T-helper 1 cell treated with Interleukin-12 subunit alpha and Interleukin-12 subunit beta and Interleukin-4 antibody, amounts not matched to agents 30 ng/mL and 1 ng/mL, for 36 hours (primary cell): ENCODE measurements at regions not wholly inside any gene's neighbourhood (a gene's known extent, or its start where the extent isn't known, plus 50 kb on each side); places are given as distances from the start of the nearest gene placed in this dataset.

Experiments used
- intact Hi-C: fragments of 100-400 bp; cut with micrococcal nuclease; formaldehyde crosslinking; loops from one replicate; pipeline ENCODE4 v1.15.1; 2024

DNA sequence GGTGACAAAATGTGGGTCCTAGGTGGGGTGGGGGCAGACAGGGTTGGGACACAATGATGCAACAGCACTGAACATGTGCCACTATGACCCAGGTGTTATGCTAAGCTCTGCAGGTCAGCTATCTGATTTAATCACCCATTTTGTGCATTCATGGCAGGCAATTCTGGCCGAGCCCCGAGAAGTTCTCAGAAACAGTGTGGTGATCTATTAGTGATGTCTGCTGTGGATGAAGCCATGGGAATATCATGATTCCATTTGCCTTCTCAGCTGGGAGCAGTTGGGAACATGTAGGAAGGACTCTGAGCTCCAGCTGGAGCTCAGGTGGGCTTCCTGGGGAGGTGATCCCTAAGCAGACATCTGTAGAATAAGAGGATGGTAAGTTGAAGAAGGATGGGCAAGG is 194.0 kb upstream of the POU3F1 start:
- intact Hi-C loops = no loop called here

DNA sequence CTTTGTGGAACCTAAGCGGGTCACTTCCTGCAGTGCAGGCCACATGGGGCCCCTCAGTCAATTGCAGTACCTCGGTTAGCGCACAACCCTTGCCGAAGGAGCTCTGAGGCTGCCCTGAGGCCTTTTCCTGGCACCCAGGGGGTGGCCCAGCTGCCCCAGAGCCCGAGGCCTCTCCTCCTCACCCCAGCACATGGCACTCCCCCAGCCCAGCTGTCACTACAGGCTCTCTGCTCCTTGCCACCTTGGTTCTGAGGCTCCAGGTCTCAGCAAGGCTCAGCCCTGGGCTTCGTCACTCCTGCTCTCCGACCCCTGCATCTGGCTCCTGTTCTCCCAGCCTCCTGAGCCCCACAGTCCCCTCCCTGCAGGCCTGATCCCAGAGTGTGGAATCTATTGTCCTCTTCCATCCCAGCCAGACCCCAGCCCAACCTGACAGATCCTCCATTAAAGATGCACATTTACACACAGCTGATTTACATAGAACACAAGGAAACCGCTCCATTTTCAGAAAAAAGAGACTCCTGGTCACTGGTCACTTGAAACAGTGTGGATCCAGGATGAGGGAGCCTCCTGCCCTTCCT is 192.8 kb upstream of the POU3F1 start:
- intact Hi-C loops = no loop called here

DNA sequence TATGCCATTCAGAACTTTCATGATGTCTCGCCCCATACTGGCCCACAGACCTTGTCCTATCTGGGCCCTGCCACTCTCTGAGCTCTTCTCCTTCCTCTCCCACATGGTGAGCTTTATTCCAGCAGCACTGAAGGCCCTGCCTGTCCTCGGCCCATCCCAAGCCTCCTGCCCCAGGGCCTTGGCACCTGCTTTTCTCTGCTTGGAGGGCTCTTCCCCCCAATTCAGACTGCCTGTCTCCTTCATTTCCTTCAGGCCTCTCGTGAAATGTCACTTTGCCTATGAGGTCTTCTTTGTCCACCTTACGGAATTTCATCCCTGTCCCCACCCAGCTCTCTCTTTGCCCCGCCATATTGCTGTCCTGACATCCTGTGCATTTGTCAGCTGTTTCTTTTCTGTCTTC is 191.7 kb upstream of the POU3F1 start:
- intact Hi-C loops = no loop called here

DNA sequence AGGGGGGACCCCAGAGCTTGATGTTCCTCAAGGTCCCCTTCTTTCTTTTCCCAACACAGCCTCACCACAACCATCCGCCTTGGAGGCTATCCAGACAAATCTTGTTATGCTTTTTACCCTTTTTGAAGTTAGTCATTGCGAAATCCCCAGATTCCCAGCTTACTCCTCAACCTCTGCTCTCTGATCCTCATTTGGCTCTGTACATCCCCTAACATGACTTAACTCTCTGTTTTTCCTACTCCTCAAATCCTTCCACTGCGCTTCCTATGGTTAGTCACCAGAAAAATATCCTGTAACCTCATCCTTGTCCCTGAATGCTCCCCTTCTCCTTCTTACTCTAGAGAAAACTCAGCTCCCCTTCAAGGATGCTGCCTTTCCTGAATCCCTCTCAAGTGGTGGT is 189.1 kb upstream of the POU3F1 start:
- intact Hi-C loops = no loop called here

DNA sequence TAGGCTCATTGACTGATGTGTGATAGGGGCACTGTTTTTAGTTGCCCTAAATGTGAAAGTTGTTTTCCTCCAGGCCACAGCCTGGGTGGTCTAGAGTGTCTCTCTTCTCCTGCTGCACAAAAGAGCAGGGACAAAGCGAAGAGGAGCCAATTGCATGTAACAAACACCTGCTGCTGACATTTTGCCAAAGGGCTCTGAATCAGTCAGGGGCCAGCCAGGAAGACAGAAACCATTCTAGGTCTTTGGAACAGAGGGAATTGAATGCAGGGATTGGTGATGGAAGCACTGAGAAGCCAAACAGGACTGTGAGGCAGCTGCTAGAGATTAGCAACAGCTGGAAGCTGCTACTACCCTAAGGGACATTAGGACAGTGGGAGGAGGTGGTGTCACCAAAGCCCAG is 185.3 kb upstream of the POU3F1 start:
- intact Hi-C loops = no loop called here

DNA sequence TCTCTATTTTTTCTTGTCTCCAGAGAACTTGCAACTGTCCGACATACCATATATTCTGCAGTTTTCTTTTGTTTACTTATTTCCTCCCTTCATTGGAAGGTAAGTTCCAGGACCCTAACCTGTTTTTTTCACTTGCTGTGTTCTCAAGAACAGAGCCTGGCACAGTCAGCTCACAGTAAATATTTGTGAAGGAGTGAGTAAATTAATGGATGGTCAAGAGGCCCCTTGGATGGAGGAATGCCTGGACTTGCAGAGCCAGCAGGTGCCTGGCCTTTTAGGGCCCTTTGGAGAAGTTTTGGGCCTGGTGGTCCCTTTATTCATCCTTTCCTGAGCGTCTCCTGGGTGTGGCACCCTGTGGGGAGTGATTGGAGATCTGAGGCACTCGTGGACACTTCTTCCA is 182.1 kb upstream of the POU3F1 start:
- intact Hi-C loops = no loop called here

DNA sequence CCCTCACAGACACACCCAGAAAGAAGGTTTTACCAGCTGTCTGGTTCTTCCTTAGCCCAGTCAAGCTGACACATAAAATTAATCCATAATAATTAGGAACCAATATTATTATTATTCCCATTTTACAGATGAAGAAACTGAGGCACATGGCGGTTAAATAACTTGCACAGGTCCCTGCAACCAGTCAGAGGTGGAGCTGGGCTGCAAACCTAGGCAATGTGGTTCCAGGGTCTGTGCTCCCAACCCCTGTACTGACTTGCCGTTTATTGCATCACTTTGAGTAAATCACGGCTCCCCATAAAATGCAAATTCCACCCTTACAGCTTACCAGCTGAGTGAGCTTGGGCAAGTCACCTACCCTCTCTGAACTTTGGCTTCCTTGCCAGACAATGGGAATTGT is 179.2 kb upstream of the POU3F1 start:
- intact Hi-C loops = no loop called here

DNA sequence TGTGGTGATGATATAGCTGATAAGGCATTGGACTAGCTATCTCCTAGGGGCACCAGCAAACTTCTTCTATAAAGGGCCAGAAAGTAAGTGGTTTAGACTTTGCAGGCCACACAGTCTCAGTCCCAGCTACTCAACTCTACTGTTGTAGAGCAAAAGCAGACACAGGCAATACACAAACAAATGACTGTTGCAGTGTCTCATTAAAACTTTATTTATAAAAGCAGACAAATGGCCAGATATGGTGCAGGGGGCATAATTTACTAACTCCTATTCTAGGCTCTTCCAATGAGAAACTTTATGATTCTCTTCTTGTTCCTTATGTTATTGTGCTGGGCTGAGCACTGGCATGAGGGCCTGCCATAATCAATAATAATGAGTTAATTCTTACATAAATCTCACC is 176.8 kb upstream of the POU3F1 start:
- intact Hi-C loops = no loop called here

DNA sequence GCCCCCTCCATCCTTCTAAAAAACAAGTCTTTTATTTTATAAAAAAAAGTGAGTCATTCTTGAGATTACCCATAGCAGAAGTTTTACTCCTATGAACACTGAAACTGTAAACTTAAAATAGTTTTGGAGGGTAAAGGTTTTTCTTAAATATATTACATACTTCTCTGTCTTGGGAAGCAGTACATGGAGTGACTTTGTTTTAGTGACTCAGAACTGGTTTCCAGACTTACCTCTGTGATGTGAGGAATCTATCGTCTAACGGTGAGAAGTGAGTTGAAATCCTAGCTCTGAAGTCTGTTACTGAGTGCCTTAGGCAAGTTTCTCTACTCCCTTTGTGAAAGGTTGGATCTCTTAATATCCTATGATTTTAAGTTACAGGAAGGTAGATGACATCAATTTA is 176.3 kb upstream of the POU3F1 start:
- intact Hi-C loops = no loop called here

DNA sequence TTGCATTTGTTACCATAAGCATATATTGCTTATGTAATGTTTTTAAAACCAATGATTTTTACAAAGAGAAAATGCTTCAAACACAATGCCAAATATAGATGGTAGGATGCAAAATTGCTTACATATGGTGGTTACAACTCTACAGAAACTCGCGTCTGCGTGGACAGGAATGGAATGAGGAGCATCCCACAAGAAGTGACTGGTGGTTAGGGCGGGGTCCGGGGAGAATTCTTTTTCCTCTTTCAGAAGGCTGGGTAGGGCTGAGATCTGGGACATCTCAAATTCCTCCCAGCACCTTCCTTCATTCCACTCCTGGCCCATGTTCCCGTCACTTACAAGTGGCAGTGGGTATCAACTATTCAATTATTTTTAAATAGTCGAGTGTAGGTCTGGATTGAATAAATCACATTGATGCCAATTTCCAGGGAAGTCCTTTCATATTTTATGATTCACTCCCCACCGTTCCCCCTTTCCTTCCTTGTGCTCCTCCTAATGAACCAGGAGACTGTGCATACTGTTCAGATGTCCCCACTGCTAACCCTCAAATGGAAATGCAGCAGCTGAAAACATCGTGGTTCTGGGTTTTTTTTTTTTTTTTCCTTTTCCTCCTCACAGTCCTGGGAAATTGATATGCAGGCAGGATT is 174.5 kb upstream of the POU3F1 start:
- intact Hi-C loops = no loop called here

DNA sequence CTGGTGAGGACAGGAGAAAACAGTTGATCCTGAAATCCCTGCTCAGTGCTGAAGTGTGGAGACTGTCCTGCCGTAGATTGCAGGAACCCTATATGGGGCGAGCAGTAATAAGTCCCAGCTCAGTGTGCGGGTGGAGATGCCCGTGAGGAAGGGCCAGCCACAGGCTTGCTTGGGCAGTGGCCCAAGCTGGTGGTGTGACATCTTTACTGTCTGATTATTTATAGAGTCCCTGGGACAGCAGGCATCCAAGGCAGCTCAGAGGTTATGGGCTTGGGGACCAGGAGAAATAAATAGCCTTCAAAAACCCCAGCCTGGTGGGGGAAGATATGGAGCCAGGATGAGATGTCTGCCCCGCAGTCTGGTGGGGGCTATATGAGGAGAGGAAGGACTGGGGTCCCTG is 170.7 kb upstream of the POU3F1 start:
- intact Hi-C loops = no loop called here

DNA sequence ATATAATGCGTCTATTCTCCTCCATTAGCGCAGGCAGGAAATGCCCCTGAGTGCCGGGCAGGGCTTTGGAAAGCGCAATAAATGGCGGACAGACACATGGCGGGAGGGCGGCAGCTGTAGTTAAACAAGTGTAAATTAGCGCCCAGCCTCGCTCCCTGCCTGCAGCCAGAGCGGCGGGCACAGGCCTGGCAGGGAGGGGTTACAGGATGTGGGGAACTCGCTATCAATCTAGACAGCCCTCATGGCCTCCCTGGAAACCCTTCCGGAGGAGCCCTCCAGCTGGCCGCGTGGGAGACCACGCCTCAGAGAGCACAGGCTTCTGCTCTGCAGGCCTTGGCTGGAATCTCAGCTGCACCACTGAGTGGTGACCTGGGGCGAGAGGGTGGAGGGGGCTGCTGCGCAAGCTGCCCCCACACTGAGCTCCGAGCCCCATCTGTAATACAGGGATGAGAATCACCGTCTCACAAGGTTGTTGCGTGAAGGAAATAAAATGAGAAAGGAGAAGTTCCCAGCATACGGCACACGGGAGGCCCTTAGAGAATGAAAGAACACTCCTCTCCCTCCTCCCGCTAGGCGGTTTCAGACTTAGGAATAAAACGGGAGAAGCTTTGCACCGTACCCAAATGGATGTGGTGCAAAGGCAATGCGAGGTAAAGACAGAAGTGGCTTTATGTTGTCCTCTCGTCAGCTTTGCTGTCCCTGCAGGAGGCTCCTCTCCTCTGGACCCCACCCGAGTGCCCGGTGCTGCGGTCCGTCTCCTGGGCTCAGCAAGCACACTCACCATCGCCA is 167.2 kb upstream of the POU3F1 start:
- intact Hi-C loops = no loop called here

DNA sequence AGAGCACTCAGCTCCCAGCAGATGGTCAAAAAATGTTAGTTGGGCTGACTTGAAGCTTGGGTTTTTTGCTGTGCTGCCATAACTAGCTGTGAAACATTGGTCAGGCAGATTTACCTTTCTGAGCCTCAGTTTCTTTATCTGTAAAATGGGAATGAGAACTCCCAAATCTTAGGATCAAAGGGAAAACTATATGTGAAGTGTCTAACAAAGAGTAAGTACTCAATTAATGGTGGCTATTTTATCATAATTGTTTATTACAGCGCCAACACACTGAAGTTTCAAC is 164.2 kb upstream of the POU3F1 start:
- intact Hi-C loops = no loop called here

DNA sequence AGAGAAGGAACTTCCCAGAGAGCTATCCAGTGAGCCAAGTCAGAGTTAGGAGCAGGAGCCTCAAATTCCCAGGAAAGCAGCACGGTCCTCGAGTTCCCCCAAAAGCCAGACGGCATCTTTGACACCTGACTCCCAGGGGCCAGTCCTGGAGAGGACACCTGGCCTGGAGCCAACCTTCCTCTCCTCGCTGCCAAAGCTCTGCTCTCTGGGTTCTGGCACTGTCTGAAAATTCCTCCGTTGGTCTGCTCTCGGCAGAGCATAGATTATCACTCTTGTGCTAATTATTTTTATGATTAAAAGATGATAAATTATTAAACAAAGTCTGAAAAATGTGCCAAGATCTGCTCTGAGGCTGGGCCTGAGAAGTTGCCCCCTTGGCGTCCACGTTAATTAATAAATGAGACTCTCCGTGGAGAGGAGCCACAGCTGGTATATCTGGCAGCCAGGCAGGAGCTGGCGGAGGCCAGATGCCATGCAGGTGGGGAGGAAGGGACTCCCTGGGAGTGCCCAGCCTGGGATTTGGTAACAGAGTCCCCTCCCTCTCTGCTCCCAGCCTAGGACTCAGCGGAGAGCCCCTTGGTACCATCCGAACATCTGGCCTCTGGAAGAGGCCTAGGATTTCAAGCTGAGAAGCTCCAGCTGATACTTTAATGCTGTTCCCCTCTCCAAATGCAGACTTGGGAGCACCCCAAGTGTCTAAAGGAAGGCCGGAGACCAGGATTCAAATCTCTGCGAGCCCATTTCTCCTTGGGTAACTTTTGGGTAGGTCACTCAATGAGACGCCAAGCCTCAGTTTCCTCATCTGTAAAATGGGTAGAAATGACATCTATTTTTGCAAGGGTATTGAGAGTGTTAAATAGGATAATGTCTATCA is 163.7 kb upstream of the POU3F1 start:
- intact Hi-C loops = no loop called here

DNA sequence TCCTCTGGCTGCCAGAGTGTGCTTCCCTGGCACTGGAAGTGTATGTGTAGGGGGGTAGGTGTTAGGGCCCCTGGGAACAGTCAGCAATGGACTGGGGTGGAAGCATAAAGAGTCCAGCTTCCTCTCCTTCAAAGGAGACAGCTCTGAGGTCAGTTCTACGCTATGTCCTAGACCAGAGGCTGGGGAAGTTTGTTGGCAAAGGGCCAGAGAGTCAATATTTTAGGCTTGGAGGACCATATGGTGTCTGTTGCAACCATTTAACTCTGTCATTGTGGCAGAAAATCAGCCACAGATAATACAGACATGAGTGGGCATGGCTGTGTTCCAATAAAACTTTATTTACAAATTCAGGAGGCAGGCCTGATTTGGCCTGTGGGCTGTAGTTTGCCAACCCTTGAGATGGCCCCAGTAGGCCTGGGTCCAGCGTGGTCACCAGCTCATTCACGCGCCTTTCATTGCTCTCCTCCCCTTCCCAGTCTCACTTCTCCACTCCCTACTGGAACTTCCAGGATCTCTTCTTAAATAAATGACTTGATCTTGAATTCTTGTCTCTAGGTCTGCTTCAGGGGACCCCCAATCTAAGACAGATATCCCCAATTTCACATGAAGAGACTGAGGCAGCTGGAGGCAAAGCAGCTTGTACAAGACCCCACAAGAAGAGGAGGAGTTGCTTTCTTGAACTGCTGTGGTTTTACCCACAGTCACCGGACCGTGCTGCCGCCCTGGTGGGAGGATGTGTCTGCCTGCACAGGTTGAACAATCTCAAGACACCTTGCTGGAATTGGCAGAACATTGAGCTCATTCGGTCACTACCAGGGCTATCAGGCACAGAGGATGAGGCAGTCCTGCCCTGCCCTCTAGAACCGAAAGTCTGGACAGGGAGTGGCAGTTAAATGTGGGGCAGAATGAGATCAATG is 162.4 kb upstream of the POU3F1 start:
- intact Hi-C loops = no loop called here

DNA sequence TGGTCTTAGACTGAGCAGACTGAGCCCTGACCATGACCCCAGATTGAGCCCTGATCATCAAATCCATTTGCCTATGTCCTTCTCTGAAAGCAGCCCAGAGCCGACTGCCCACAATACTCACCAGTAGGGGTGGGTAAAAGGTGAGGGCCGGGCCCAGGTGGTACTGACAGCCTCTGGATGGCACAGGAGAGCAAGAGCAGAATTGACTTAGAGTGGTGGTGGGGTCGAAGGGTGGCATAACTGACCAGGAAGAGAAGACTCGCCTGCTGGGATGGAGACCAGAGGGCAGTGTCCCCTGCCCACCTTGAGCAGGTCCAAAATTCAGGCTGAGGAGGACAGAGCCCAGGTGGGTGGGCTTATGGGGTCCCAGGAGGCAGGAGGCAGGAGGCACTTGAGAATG is 161.3 kb upstream of the POU3F1 start:
- intact Hi-C loops = no loop called here

DNA sequence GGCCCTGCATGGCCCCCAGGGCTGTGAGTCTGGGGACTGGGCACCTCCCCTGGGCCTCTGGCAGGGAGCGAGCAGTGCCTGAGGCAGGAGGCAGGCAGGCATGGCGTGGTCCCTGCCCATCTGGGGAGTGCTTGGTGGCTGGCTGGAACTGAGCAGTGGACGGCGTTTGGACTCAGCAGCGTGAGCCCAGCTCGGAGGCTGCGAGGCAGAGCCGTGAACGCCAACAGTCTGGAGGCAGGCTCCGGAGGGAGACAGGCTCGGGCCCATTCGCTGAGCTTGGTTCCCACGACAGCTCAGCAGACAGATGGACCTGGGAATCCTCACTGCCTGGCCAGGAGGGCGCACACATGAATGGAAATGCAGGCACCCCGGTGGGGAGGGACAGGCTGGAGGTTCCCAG is 160.7 kb upstream of the POU3F1 start:
- intact Hi-C loops = no loop called here

DNA sequence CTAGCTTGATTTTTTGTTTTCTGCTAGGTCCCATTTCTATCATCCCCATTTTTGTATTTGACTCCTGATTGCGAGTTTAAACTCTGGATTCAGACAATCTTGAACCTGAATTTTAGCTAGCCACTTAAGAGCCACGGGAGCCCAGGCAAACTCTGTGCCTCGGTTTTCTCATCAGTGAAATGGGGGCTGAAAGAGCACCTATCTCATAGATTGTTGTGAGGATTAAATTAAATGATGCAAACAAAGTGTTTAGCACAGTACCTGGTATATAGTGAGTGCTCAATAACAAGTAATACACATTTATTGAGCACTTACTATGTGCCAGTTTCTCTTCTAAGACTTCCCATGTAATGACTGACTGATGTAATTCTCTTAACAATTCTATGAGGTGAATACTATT is 158.1 kb upstream of the POU3F1 start:
- intact Hi-C loops = no loop called here

DNA sequence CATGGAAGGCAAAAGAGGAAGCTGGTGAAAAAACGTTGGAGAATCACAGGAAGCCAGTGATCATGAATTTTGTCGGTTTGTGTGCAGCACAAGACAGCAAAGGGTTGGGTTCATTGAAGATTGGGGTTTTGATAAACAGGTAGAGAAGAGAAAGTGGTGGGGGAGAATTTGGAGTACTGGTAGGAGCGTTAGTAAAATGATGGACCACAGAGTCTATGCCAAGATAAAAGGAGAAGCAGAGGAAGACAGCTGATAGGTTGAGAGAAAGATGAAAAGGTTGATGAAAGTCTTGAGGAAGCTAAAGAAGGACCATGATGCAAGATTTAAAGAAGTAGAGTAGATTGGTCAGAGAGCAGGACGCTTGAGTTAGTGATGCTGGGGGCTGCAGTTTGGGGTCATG is 156.8 kb upstream of the POU3F1 start:
- intact Hi-C loops = no loop called here

DNA sequence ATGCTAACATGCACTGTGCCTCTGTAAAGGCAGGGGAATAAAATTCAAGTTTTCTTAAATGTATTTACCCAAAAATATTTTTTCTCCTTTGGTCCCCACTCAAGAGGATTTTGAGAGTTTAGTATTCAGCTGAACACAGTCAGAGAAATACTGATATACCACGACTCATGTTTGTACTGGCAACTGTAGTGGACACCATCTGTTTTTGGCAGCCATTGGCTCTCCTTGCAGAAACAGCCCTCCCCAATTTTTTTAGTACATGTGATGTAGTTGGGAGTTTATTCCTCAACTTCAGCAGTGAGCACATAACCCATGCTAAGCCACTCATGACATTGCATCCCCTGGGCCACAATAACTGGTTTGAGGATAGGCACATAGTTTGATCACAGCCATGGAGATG is 154.8 kb upstream of the POU3F1 start:
- intact Hi-C loops = no loop called here

DNA sequence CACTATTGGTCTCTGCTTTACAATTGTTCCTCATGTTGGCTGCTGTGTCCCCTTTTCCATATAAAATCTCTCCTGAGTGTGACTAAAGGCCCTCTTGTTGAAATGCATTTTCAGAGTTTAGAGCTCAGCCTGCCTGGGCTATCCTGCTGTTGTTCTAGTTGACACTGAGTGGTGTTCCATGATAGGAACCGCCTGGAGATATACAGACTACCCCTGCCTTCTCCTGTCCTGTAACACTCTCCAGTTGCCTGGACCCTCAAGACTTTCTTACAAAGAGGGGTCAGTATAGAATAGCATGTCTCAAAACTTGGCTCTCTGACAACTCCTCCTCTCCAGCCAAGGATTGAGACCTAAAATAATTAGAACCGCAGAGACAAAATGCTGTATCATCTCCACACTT is 152.0 kb upstream of the POU3F1 start:
- intact Hi-C loops = no loop called here
